ENCODE measurements at regions not wholly inside any gene's neighbourhood (a gene's known extent, or its start where the extent isn't known, plus 50 kb on each side); places are given as distances from the start of the nearest gene placed in this dataset.

GRCh38 chr13:111036665-111037064 lies 78.4 kb upstream of the ARHGEF7 start:
- peaks cover 22% of the 10 kb centered on the region for H3K27me3 Mint-ChIP-seq (ENCODE audit: insufficient read depth, unreplicated experiment)
- no peak for TF ChIP-seq CTCF (IDR thresholded peaks at IDR 0.05; ENCODE audit: insufficient read depth in 1 of 2, low read depth in 1 of 2, low read length in 1 of 2, severe bottlenecking in 1 of 2, unreplicated experiment in 1 of 2)
- no peak for DNase-seq
- ChIA-PET POLR2A (no interaction called here), CTCF (no interaction called here)
- no TSS peak for BruUV-seq (replicated peaks)
- intact Hi-C loops (cut with micrococcal nuclease; ENCODE audit: unreplicated experiment) = no loop called here
- H3K27ac Mint-ChIP-seq (ENCODE audit: unreplicated experiment) = no peak overlapping the region
- no peak overlapping the region for H3K4me3 ChIP-seq (ENCODE audit: low read depth, low read length)
- peaks cover 2% of the 10 kb centered on the region for H3K27me3 ChIP-seq (replicated peaks; ENCODE audit: control insufficient read depth, insufficient read depth, low read length)
- H3K9me3 Mint-ChIP-seq (ENCODE audit: unreplicated experiment) = no peaks in the 10 kb centered on the region
- no peaks in the 10 kb centered on the region for H3K4me1 Mint-ChIP-seq (ENCODE audit: low read depth, unreplicated experiment)
- no peaks in the 10 kb centered on the region for H3K36me3 Mint-ChIP-seq (ENCODE audit: insufficient read depth, unreplicated experiment)
- no peak overlapping the region for H3K4me3 Mint-ChIP-seq (ENCODE audit: unreplicated experiment)
- H3K4me1 ChIP-seq = no peaks in the 10 kb centered on the region
- no peaks in the 10 kb centered on the region for H3K36me3 ChIP-seq (ENCODE audit: control insufficient read depth, insufficient read depth, low read length)
- no peaks in the 10 kb centered on the region for H3K9me3 ChIP-seq

GRCh38 chr13:111035861-111036260 lies 79.2 kb upstream of the ARHGEF7 start:
- POLR2A ChIA-PET = no interaction called here
- no TSS peak for BruUV-seq (replicated peaks)
- no peaks in the 10 kb centered on the region for H3K36me3 ChIP-seq (ENCODE audit: control insufficient read depth, insufficient read depth, low read length)
- H3K36me3 Mint-ChIP-seq (ENCODE audit: insufficient read depth, unreplicated experiment) = no peaks in the 10 kb centered on the region
- no peaks in the 10 kb centered on the region for H3K4me1 ChIP-seq
- intact Hi-C loops (cut with micrococcal nuclease; ENCODE audit: unreplicated experiment) = no loop called here
- CTCF ChIA-PET = no interaction called here
- no peak overlapping the region for H3K4me3 Mint-ChIP-seq (ENCODE audit: unreplicated experiment)
- no peak for DNase-seq
- no peaks in the 10 kb centered on the region for H3K9me3 Mint-ChIP-seq (ENCODE audit: unreplicated experiment)
- peaks cover 2% of the 10 kb centered on the region for H3K27me3 ChIP-seq (replicated peaks; ENCODE audit: control insufficient read depth, insufficient read depth, low read length)
- TF ChIP-seq CTCF (IDR thresholded peaks at IDR 0.05; ENCODE audit: insufficient read depth in 1 of 2, low read depth in 1 of 2, low read length in 1 of 2, severe bottlenecking in 1 of 2, unreplicated experiment in 1 of 2) = no peak
- H3K9me3 ChIP-seq = no peaks in the 10 kb centered on the region
- H3K4me1 Mint-ChIP-seq (ENCODE audit: low read depth, unreplicated experiment) = no peaks in the 10 kb centered on the region
- H3K27me3 Mint-ChIP-seq (ENCODE audit: insufficient read depth, unreplicated experiment) = peaks cover 22% of the 10 kb centered on the region
- no peak overlapping the region for H3K4me3 ChIP-seq (ENCODE audit: low read depth, low read length)
- H3K27ac Mint-ChIP-seq (ENCODE audit: unreplicated experiment) = no peak overlapping the region

GRCh38 chr13:111034811-111035210 lies 80.3 kb upstream of the ARHGEF7 start:
- CTCF ChIA-PET = no interaction called here

More at GRCh38 chr13:111034811-111035210, 80.3 kb upstream of the ARHGEF7 start:
- Mint-ChIP-seq H3K4me3 (ENCODE audit: unreplicated experiment) (no peak overlapping the region), H3K9me3 (ENCODE audit: unreplicated experiment) (no peaks in the 10 kb centered on the region), H3K27ac (ENCODE audit: unreplicated experiment) (no peak overlapping the region), H3K36me3 (ENCODE audit: insufficient read depth, unreplicated experiment) (no peaks in the 10 kb centered on the region), H3K27me3 (ENCODE audit: insufficient read depth, unreplicated experiment) (peaks cover 24% of the 10 kb centered on the region), H3K4me1 (ENCODE audit: low read depth, unreplicated experiment) (no peaks in the 10 kb centered on the region)
- peaks cover 2% of the 10 kb centered on the region for H3K27me3 ChIP-seq (replicated peaks; ENCODE audit: control insufficient read depth, insufficient read depth, low read length)
- no peak for TF ChIP-seq CTCF (IDR thresholded peaks at IDR 0.05; ENCODE audit: insufficient read depth in 1 of 2, low read depth in 1 of 2, low read length in 1 of 2, severe bottlenecking in 1 of 2, unreplicated experiment in 1 of 2)
- POLR2A ChIA-PET = no interaction called here
- H3K36me3 ChIP-seq (ENCODE audit: control insufficient read depth, insufficient read depth, low read length) = no peaks in the 10 kb centered on the region
- H3K4me3 ChIP-seq (ENCODE audit: low read depth, low read length) = no peak overlapping the region
- H3K9me3 ChIP-seq = no peaks in the 10 kb centered on the region
- no TSS peak for BruUV-seq (replicated peaks)
- H3K4me1 ChIP-seq = no peaks in the 10 kb centered on the region
- no peak for DNase-seq
- intact Hi-C loops (cut with micrococcal nuclease; ENCODE audit: unreplicated experiment) = no loop called here

All from Caco-2 (cell line).